DMS53 treated with DMSO at 0.1 percent for 48 hours (cell line): ENCODE measurements at regions not wholly inside any gene's neighbourhood (a gene's known extent, or its start where the extent isn't known, plus 50 kb on each side); places are given as distances from the start of the nearest gene placed in this dataset.
A peak's percentile ranks its signal among the peaks of the same experiment; 100 is the strongest.

Experiments
- DNase-seq: peaks from one replicate; lab custom pipeline; 2025; ENCODE audit not compliant: unreplicated experiment; lab: John Stamatoyannopoulos, UW

DNA sequence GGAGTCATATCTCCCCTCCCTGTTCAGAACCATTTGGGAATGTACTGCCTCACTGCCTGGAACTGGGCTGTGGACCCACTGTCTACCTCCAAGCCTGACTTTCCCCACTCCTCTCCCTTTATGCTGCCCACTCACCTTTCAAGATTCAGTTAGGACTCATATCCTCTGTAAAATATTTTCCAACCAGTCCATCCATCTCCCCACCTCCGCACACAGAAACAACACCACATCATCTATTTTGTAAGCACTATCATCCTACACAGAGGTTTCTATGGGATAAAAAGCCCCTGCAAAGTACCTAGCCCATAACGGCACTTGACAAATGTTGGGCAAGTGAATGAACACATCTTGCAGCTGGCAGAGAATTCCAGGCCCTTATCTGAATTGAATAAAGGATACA, 250.8 kb downstream of the ANAPC1 start:
- no peak for DNase-seq

DNA sequence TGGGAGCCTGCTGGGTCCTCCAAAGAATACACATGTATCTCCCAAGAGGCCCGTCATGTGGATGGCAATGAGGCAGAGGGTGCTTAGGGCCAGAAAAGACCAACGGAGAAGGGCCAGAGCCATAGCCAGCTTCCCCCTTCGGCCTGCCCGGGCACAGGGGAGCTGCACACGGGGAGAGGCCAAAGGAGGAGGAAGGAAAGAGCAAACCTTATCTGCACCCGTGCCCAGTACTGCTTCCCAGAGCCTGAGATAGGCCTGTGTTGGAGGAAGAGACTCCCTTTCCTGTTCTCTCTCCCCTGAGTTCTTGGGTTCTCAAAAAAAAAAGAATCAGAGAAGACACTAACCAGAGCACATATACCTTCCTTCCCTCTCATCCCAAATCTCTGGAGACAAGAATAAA, 250.3 kb downstream of the ANAPC1 start:
- DNase-seq = no peak

GRCh38 chr2:111634050-111634794, 249.8 kb downstream of the ANAPC1 start:
- no peak for DNase-seq

- no peak for DNase-seq
Measured at GRCh38 chr2:111634995-111635538, 248.9 kb downstream of the ANAPC1 start.

DNA sequence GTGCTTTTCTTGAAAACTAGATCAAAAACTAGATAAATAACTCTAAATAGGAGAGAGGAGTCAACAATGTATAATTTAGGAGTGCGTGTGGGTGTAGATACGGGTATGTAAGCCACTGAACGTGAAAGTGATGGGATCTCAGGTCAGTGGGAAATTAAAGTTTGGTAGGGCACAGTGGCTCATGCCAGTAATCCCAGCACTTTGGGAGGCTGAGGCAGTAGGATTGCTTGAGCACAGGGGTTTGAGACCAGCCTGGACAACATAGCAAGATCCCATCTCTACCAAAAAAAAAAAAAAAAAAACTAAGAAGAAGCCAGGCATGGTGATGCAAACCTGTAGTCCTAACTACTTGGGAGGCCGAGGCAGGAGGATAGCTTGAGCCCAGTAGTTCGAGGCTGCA, 247.1 kb downstream of the ANAPC1 start:
- DNase-seq = no peak

DNA sequence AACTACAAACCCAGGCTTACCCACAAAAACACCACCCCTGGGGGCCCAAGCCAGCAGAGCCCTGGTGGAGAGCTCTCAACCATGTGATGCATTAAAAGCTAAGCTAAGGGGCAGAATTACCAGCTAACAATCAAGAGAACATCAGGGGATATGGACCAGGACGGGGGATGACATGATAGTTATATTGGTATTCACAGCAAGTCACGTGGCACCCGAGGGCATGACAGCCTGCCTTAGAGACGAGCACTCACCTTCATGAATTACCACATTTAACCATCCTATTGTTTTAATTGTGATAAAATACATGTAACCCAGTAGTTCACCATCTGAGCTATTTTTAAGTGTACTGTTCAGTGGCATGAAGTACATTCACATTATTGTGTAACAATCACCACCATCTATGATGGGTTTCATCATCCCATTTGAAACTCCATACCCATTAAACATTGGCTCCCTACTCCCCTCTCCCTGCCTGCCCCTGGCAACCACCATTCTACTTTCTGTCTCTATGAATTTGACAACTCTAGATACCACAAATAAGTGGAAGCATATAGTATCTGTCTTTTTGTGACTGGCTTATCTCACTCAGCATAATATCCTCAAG, 245.6 kb downstream of the ANAPC1 start:
- no peak for DNase-seq

DNA sequence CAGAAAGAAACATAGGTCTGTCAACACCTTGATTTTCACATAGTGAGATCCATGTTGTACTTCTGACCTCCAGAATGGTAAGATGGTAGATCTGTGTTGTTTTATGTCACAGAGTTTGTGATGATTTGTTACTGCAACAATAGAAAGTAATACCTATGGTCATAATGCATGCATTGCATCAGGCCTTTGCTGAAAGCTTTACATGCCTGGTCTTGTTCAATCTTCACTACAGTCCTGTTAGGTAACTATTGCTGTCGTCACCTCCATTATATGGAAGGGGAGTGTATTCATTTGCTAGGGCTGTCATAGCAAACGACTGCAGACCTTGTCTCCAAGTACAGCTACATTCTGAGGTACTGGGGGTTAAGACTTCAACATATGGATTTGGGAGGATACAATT, 243.5 kb downstream of the ANAPC1 start:
- DNase-seq = no peak

DNA sequence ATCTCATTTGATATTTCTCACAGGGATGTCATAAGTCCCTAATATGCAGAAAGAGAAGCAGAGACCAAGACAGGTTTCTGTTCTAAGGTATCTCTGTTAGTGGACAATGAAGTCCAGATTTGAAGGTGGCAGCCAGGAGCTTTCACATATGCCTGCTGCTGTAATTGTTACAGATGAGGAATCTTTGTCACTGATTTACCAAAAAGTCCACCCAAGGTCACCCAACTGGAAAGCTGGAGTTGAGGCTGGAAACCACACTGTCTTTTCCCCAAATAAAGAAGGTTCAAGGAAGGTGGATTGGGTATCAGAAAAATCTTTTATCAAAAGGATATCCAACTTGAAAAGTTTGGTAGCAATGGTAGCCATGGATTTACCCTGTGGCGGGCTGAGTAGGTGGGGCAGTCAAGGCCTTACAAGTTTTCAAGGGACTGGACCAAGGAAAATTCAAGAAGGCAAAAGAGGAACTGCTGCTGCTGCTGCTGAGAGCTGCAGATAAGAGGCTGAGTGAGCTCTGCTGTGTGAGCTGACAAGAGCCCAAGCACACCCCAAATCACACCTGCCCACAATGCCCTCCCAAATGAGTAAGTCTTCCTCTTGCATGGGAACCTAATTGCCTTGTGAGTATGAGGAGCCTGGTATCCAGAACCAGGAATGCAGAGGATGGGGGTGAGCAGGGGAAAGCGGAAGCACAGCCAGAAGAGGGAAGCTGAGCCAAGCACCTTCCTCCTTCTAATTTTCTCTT, 241.2 kb downstream of the ANAPC1 start:
- no peak for DNase-seq

DNA sequence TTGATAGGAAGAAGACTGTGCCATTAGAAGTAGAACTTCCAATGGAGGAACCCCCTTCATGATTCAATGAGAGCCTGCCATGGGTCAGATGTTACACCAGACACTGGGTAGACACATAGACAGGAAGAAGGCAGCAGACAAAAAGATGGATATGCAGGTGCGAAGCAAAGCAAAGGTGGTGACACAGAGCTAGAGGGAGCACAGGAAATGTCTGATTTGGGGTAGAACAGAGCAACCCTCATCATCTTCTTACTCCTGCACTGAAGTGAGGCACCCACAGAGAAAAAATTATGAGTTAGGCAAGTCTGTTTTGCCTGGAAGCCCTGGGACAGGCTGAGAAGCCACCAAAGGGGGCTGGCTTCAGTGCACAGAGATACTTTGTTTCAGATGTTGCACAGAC, 240.2 kb downstream of the ANAPC1 start:
- no peak for DNase-seq

DNA sequence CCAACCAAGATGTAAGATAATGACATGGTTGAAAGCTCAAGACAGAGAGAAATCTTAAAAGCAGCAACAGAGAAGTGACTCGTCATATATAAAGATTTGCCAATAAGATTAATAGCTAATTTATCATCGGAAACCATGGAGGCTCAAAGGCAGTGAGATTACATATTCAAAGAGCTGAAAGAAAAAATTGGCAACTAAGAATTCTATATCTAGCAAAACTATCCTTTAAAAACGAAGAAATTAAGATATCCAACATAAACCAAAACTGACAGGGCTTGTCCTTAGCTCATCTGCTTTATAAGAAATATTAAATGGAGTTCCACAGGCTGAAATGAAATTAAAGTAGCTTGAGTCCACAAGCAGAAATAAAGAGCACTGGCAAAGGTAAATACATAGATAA, 236.6 kb downstream of the ANAPC1 start:
- DNase-seq = no peak

GRCh38 chr2:111652038-111652437, 232.0 kb downstream of the ANAPC1 start:
- DNase-seq = no peak

DNA sequence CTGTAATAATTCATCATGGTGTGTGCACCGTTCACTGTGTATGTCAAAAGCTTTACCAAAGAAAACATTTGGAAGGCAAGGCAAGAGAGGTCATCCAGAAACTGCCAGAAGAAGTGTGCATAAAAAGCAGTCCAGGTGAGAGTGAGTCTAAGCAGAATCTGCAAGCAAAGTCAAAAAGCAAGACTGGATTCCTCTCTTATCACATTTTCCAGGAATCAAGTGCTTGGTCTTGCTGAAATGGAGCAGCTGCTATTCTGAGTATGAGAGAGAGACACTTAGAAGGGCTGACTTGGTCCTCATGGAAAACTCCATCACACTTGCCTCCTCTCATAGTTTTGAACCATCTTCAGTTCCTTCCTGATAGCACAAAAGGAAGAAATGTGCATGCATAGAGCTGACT, 231.3 kb downstream of the ANAPC1 start:
- no peak for DNase-seq

GRCh38 chr2:111653103-111653624, 230.8 kb downstream of the ANAPC1 start:
- DNase-seq = no peak

DNA sequence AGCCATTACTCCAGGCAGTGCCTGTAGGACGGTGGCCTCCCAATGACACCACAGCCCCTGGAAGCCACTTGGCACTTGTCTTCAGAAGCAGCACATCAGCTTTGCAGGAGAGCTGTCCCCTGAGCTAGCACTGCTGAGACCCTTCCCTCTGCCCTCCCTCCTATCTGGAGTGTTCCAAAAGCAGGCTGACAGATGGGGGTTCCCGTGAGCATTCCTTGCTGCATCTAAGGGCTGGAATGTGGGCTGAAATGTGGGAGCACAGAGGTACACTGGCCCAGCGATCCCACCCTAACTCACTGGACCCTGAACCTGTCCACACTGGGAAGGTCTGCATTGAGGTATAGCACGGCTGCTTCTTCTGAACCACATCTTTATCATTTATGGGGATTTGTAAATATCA, 230.1 kb downstream of the ANAPC1 start:
- DNase-seq = no peak

DNA sequence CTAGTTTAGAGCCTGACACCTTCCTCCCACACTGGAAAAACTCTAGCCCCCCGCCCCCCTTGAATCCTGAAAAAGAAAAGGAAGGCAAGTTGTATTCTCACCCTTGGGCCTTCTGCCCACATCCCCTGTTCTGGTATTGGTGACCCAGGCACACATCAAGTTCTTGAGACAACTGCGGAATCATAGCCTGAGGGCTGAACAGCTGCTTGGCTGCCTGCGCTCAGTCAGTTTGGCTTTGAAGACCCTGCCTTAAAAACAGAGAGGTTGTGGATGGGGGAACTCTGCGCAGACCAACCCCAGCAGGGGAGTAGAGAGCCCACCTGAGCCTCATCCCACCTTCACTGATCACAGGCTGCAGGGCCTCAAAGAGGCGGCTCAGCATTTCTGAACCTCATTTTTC, 229.2 kb downstream of the ANAPC1 start:
- DNase-seq = no peak

GRCh38 chr2:111656436-111656835, 227.6 kb downstream of the ANAPC1 start:
- no peak for DNase-seq

GRCh38 chr2:111656894-111657293, 227.1 kb downstream of the ANAPC1 start:
- no peak for DNase-seq

GRCh38 chr2:111657351-111657975, 226.5 kb downstream of the ANAPC1 start:
- DNase-seq = no peak

DNA sequence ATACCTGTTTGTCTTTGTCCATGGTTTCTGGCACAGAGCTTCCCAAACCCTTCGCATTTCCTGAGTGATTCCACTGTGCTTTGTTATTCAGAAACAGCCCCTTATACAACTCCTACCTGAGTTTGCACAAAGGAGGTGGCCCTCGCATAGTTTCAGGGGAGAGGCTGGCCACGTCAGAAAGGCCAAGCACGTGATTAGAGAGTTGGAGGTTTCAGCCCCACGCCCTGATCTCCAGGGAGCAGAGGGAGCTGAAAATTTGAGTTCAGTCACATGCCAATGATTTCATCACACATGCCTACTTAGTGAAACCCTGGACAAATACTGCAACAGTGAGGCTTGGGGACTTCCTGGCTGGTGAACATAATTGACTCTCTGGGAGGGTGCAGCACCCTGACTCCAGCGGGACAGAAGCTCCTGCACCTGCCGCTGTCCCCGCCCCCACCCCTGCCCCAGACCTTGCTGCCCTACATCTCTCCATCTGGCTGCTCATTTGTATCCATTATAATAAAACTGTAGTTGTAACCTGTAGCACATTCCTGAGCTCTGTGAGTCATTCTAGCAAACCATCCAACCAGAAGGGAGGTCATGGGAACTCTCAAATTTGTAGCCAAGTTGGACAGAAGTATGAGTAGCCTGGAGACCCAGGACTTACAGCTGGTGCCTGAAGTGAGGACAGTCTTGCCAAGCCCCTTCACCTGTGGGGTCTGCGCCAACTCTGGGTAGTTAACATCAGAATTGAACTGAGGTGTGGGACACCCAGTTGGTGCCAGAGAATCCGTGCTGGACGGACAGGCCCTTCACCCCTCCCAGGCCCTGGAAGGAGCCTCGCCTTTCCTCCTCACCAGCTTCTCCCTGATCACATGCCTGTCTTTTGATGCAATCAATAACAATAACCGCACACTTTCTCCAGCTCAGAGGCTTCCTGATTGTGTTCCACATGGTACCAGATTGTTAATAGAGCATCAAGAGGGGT, 224.3 kb downstream of the ANAPC1 start:
- DNase-seq = peak; percentile 30

- no peak for DNase-seq
Measured at GRCh38 chr2:111660811-111661210, 223.2 kb downstream of the ANAPC1 start.
